ENCODE measurements at regions not wholly inside any gene's neighbourhood (a gene's known extent, or its start where the extent isn't known, plus 50 kb on each side); places are given as distances from the start of the nearest gene placed in this dataset.

DNA sequence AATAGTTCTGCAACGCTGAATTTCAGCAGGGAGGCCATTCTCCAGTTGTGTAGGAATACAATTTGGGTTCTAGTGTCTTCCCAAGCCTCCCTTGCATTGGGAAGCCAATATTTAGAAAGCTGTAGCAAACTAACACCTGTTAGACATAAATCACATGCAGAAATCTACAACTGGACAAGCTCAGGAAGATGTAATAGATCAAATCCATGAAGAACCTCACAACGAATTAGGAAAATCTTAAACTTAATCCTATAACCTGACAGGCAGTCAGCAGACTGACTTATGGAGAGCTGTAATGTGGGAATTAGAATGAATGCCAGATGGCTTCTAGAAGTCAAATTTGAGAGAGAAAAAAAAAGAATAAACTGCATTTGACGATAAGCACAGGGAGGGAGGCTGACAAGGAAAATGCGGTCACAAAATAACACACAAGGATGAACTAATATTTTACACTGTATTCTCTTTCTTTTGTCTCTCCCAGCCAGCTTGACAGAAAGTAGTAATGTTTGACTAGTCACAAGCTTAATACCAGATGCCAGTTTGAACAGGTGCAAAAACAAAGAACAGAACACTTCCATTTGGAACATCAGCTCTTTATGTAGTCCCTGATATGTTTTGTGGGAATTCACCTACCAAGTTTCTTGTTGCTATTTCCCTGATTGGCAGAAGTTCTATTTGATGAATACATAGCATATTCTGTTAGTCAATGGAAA, 50.8 kb upstream of the FANCL start:
- no peak for DNase-seq (ENCODE audit: low read depth, low spot score)

Data from smooth muscle cell of the brain vasculature (primary cell).